Jurkat, Clone E6-1 (cell line): ENCODE measurements at regions not wholly inside any gene's neighbourhood (a gene's known extent, or its start where the extent isn't known, plus 50 kb on each side); places are given as distances from the start of the nearest gene placed in this dataset.
"Not testable (repeated sequence)": the region's sequence is repeated elsewhere in the genome, so short reads cannot be mapped to it uniquely, and the experiment has no call there.

Experiments
- DNase-seq: peaks from one replicate; pipeline ENCODE4 v3.0.0-alpha.2; 2011; ENCODE audit warnings: low read depth, low spot score
- H3K4me3 ChIP-seq: 2 replicates; pipeline ENCODE4 v1.5.1; 2011; ENCODE audit warnings: mild to moderate bottlenecking, low read length, control low read depth, moderate library complexity

- not testable (repeated sequence) for DNase-seq, H3K4me3 ChIP-seq
Observed at GRCh38 chr15:79782307-79782706, 114.5 kb downstream of the MTHFS start.
